HTR-8/SVneo (cell line): ENCODE measurements at regions not wholly inside any gene's neighbourhood (a gene's known extent, or its start where the extent isn't known, plus 50 kb on each side); places are given as distances from the start of the nearest gene placed in this dataset.
A peak's percentile ranks its signal among the peaks of the same experiment; 100 is the strongest.
"Not testable (repeated sequence)": the region's sequence is repeated elsewhere in the genome, so short reads cannot be mapped to it uniquely, and the experiment has no call there.

ENCODE experiments used
- DNase-seq: peaks from one replicate; pipeline ENCODE4 v3.0.0; 2011; ENCODE audit warnings: low spot score, mixed read lengths; ENCODE audit not compliant: insufficient read length
- FAIRE-seq: peaks from 2 replicates; lab custom pipeline; 2011; peaks lifted over from hg19 to GRCh38; lab: Jason Lieb, UNC

DNA sequence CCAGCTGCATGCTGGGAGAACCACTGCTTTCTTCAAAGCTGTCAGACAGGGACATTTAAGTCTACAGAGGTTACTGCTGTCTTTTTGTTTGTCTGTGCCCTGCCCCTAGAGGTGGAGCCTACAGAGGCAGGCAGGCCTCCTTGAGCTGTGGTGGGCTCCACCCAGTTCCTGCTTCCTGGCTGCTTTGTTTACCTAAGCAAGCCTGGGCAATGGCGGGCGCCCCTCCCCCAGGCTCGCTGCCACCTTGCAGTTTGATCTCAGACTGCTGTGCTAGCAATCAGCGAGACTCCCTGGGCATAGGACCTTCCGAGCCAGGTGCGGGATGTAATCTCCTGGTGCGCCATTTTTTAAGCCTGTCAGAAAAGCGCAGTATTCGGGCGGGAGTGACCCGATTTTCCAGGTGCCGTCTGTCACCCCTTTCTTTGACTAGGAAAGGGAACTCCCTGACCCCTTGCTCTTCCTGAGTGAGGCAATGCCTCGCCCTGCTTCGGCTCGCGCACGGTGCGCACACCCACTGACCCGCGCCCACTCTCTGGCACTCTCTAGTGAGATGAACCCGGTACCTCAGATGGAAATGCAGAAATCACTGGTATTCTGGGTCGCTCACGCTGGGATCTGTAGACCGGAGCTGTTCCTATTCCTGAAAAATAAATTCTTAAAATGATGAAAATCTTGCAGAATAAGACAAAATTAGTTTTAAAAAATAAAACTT is 1022.9 kb downstream of the RAPGEF2 start:
- FAIRE-seq, DNase-seq: not testable (repeated sequence)

DNA sequence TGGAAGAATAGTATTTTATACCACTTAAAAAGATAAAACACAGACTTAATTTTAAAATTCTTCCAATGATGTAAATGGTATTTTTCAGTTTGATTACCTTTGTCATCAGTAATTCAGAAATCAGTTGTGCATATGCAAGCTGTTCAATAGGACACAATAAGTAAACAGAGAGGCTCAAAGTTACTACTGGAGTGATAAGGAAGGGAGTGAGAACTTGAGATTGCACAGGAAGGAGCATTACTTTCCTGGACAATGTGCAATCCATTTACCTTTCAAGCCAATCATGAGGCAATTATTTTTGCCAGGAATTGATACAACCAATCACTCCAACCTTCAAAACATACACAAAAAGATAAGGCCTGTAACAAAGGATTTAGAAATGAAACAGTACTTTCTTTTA is 1024.3 kb downstream of the RAPGEF2 start:
- DNase-seq (no peak), FAIRE-seq (no peak)

- no peak for FAIRE-seq
- DNase-seq, result peak; percentile 44
Observed at GRCh38 chr4:160129439-160129838, 1026.6 kb downstream of the RAPGEF2 start.

GRCh38 chr4:160136021-160136420 is 1033.1 kb downstream of the RAPGEF2 start:
- DNase-seq, result no peak

DNA sequence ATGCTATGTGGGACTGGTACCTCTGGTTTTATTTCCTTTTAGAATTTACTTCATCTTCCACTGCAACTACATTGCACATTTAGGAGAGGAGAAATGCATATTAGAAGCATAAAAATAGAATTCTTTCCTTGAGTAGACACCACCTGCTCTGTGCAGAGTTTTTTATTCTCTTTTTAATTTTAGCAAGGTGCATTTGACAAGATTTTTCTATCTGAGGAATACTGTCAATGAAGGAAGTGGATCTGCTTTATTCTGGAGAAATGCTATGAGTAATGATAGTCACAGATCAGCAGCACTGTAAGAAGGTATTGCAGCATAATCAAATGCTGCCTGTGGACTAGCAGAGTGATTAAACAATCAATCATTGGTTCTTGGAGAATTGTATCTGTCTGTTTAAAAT is 1038.3 kb downstream of the RAPGEF2 start:
- FAIRE-seq (no peak), DNase-seq (no peak)

More at GRCh38 chr4:160136021-160136420, 1033.1 kb downstream of the RAPGEF2 start:
- FAIRE-seq, result no peak

DNA sequence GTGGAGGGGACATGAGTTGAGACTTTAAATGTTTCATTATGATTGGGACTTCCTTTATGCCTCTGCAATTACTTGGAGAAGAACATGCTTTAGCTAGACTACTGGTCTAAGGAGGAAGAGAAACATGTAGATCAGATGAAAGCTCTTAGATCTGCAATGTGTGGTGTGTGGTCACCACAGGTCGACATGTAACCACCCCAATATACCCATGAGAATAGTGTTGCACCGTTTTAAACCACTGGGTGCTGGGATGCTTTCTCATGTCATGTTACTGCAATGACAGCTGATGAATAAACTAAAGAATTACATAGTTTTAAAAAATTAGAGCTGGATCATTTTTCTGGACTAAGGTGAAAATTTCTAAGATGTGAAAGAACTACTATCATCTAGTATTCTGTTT is 1039.7 kb downstream of the RAPGEF2 start:
- DNase-seq (no peak), FAIRE-seq (no peak)

DNA sequence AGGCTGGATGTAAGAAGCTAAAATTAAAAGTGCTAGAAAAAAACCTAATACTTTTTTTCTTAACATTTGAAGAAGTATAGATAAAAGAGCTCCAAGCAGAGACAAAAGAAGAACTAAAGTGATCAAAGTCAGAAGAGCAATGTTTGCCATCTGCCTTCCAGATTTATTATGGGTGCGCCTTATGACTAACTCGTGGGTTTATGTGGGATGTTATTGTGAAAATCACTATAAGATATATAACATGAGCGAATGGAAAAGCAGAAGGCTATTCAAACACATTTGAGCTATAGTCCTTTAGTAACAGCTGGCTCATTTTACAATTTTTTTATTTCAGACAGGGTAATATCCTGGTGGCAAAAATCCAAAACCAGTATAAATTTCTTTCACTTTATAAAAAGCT is 1040.7 kb downstream of the RAPGEF2 start:
- FAIRE-seq (no peak), DNase-seq (no peak)

- DNase-seq (no peak), FAIRE-seq (no peak)
Observed at GRCh38 chr4:160159457-160159856, 1056.6 kb downstream of the RAPGEF2 start.

DNA sequence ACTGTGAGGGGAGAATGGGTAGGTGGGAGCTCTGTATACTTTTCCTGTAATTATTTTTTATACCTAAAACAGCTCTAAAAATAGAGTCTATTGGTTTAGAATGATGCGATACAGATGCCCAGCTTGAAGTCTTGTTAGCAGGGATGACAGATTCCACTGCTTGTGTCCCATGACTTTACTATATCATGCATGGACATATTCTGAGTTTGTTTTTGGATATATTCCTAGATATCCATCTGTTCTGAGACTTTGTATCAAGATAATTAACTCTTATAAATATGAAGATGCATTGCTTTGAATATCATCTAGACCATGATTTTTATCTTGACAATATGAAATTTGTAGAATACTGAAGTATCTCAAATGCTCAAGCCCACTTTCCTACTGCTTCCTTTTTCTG is 1058.1 kb downstream of the RAPGEF2 start:
- DNase-seq (no peak), FAIRE-seq (no peak)

DNA sequence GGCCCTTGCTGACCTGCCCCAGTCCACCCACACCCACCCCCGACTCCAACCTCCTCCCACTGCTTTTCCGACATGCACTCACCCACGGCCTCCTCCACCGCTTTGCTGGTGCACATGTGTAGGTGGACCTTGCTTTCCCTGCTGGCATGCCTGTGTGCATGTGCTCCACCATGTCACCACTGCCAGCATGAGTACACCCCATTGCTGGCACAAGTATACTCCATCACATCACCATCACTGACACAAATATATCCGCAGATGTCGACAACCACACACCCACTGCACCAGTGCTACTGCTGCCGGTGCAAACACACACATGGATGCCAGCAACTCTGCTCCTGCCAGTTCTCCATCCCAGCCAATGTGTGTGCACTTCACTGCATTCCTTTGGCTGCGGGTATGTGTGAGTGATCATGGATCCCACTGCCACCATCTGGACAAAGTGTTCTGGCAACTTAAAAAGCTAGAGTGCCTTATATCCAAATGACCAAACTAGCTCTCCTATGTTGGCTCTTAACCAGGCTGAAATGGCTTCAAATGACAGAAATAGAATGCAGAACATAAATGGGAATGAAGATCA is 1072.3 kb downstream of the RAPGEF2 start:
- peak; percentile 86 for FAIRE-seq
- peak; percentile 6 for DNase-seq

DNA sequence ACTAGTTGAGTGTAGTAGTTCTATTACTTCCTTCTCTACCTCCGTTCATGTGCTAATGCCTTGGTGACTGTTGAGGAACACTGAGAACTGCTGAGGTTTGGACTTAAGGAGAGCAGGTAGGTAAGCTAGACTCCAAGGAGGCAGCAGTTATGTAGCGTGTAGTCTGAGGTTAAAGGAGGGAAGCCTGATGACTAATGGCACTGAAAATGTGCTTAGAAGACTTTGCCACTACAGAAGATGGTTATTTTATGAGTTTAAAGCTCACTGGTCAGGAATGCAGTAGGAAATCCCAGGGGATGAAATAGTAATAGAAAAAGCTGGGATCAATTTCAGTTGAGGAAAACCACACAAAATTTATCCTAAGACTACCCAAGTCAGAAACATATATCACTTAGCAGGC is 1077.3 kb downstream of the RAPGEF2 start:
- FAIRE-seq (peak; percentile 33), DNase-seq (peak; percentile 44)

- DNase-seq (no peak), FAIRE-seq (no peak)
Observed at GRCh38 chr4:160182727-160183126, 1079.8 kb downstream of the RAPGEF2 start.

GRCh38 chr4:160184884-160185283 is 1082.0 kb downstream of the RAPGEF2 start:
- DNase-seq, result no peak
- no peak for FAIRE-seq

DNA sequence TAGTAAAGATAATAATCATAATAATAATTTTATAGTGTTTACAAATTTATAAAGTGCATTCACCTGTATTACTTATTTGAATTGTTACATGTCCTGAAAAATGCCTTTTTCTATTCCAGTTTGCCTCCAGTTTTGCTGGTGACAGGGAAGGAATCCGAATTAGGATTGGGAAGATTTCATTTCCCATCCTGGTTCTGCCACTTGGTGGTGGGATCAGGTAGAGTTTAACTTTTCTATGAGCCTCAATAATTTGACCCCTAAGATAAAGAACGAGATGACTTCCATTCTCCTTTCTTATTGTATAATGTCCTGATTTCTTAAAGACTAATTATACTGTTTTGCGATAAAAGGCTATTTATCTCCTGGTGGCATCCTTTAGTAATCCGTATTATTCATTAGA is 1090.9 kb downstream of the RAPGEF2 start:
- no peak for FAIRE-seq
- DNase-seq, result no peak

- FAIRE-seq, result no peak
- no peak for DNase-seq
Observed at GRCh38 chr4:160194716-160195115, 1091.8 kb downstream of the RAPGEF2 start.

- FAIRE-seq (no peak), DNase-seq (peak; percentile 10)
Observed at GRCh38 chr4:160202802-160203201, 1099.9 kb downstream of the RAPGEF2 start.

GRCh38 chr4:160212078-160212477 is 1109.2 kb downstream of the RAPGEF2 start:
- FAIRE-seq, result no peak
- DNase-seq, result no peak

GRCh38 chr4:160213366-160213765 is 1110.5 kb downstream of the RAPGEF2 start:
- DNase-seq (no peak), FAIRE-seq (no peak)

DNA sequence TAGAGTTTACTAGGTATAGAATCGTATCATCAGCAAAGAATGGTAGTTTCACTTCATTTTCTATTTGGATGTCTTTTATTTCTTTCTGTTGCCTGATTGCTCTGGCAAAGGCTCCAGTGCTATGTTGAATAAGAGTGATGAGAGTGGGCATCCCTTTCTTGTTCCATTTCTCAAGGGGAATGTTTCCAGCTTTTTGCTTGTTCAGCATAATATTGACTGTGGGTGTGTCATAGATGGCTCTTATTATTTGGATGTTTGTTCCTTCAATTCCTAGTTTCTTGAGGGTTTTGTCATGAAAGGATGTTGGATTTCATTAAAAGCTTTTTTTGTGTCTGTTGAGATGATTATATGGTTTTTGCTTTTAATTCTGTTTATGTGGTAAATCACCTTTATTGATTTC is 1114.5 kb downstream of the RAPGEF2 start:
- FAIRE-seq (no peak), DNase-seq (no peak)

DNA sequence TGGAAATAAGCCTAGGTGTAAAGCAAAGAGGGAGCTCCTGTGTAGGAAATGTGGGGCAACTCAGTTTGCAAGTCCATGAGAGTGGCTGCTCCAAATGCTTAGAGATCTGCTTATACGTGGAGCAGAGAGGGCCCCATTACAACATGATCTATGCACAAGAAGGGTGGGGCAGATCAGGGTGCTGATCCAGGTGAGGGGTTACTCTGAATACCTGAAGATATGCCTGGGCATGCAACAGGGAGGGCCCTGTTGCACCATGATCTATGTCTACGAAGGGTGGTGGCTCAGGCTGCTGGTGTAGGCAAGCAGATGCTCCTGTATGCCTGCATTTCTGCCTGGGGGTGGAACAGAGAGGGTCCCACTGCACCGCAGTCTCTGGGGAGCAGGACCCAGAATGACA is 1121.2 kb downstream of the RAPGEF2 start:
- no peak for DNase-seq
- no peak for FAIRE-seq

- FAIRE-seq, result no peak
- DNase-seq, result no peak
Observed at GRCh38 chr4:160233141-160233540, 1130.3 kb downstream of the RAPGEF2 start.

- no peak for DNase-seq
Observed at GRCh38 chr4:160235285-160235684, 1132.4 kb downstream of the RAPGEF2 start.

More at GRCh38 chr4:160235285-160235684, 1132.4 kb downstream of the RAPGEF2 start:
- no peak for FAIRE-seq
